WTC11 (cell line): ENCODE measurements at regions not wholly inside any gene's neighbourhood (a gene's known extent, or its start where the extent isn't known, plus 50 kb on each side); places are given as distances from the start of the nearest gene placed in this dataset.

ENCODE experiments used
- CREM ChIP-seq: sonication (generic); formaldehyde crosslinking; IDR thresholded peaks from 2 replicates; pipeline ENCODE4 v1.8.1; 2022; ENCODE audit warnings: mild to moderate bottlenecking, missing genetic modification reagents, moderate library complexity
- TCF7 ChIP-seq: sonication (generic); formaldehyde crosslinking; IDR thresholded peaks from 2 replicates; pipeline ENCODE4 v1.8.0; 2022; ENCODE audit warnings: mild to moderate bottlenecking, low read depth, missing genetic modification reagents, moderate library complexity
- TEAD1 ChIP-seq: sonication (generic); formaldehyde crosslinking; IDR thresholded peaks from 2 replicates; pipeline ENCODE4 v1.8.0; 2022; ENCODE audit warnings: mild to moderate bottlenecking, missing genetic modification reagents
- ZBTB21 ChIP-seq: sonication (generic); formaldehyde crosslinking; IDR thresholded peaks from 2 replicates; pipeline ENCODE4 v1.8.1; 2023; ENCODE audit warnings: mild to moderate bottlenecking, missing genetic modification reagents, borderline replicate concordance
- ZNF121 ChIP-seq: sonication (generic); formaldehyde crosslinking; IDR thresholded peaks from 2 replicates; pipeline ENCODE4 v1.8.0; 2023; ENCODE audit warnings: missing genetic modification reagents
- ZNF138 ChIP-seq: sonication (generic); formaldehyde crosslinking; conservative IDR thresholded peaks from 2 replicates; pipeline ENCODE4 v1.8.1; 2022; ENCODE audit warnings: mild to moderate bottlenecking, moderate library complexity, missing genetic modification reagents
- TF ChIP-seq, protein P1 (sequence below): sonication (generic); formaldehyde crosslinking; IDR thresholded peaks from 2 replicates; pipeline ENCODE4 v1.8.0; 2023; ENCODE audit warnings: missing genetic modification reagents
- TF ChIP-seq, protein P2 (sequence below): fragments of 200-600 bp; IDR thresholded peaks from 2 replicates; pipeline ENCODE4 v1.8.0; 2022; ENCODE audit warnings: antibody characterized with exemption
- TF ChIP-seq, protein P3 (sequence below): sonication (generic); formaldehyde crosslinking; IDR thresholded peaks from 2 replicates; pipeline ENCODE4 v1.8.1; 2023; ENCODE audit warnings: mild to moderate bottlenecking, missing genetic modification reagents
- TF ChIP-seq, protein P4 (sequence below): fragments of 250-450 bp; sonication (Bioruptor Pico); IDR thresholded peaks from 2 replicates; pipeline ENCODE4 v1.9.0; 2021; ENCODE audit warnings: mild to moderate bottlenecking, borderline replicate concordance

DNA sequence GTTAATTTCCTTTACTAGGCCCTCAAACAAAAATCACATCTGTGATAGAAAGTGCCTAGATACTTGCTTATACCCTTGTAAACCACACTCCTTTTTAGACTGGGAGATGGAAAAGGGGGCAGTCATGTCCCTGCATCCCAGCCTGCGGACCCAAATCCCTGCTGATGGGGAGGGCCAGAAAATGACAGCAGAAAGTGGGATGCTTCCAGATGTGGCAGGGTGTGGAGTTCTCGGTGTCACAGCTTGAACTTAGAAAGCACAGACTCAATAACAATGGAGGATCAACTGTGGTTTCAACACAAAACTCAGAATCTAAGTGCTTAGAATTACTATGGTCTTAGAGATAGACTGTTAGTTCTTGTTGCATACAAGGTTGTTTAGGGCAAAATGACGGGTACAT, 95.6 kb upstream of the F3 start:
- TF ChIP-seq, protein P1, sequence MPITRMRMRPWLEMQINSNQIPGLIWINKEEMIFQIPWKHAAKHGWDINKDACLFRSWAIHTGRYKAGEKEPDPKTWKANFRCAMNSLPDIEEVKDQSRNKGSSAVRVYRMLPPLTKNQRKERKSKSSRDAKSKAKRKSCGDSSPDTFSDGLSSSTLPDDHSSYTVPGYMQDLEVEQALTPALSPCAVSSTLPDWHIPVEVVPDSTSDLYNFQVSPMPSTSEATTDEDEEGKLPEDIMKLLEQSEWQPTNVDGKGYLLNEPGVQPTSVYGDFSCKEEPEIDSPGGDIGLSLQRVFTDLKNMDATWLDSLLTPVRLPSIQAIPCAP (CRISPR knock-in tag), result no peak
- no peak for TF ChIP-seq ZNF121 (CRISPR knock-in tag)
- TF ChIP-seq CREM (CRISPR knock-in tag), result no peak
- TF ChIP-seq, protein P2, sequence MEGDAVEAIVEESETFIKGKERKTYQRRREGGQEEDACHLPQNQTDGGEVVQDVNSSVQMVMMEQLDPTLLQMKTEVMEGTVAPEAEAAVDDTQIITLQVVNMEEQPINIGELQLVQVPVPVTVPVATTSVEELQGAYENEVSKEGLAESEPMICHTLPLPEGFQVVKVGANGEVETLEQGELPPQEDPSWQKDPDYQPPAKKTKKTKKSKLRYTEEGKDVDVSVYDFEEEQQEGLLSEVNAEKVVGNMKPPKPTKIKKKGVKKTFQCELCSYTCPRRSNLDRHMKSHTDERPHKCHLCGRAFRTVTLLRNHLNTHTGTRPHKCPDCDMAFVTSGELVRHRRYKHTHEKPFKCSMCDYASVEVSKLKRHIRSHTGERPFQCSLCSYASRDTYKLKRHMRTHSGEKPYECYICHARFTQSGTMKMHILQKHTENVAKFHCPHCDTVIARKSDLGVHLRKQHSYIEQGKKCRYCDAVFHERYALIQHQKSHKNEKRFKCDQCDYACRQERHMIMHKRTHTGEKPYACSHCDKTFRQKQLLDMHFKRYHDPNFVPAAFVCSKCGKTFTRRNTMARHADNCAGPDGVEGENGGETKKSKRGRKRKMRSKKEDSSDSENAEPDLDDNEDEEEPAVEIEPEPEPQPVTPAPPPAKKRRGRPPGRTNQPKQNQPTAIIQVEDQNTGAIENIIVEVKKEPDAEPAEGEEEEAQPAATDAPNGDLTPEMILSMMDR, result no peak
- TF ChIP-seq, protein P3, sequence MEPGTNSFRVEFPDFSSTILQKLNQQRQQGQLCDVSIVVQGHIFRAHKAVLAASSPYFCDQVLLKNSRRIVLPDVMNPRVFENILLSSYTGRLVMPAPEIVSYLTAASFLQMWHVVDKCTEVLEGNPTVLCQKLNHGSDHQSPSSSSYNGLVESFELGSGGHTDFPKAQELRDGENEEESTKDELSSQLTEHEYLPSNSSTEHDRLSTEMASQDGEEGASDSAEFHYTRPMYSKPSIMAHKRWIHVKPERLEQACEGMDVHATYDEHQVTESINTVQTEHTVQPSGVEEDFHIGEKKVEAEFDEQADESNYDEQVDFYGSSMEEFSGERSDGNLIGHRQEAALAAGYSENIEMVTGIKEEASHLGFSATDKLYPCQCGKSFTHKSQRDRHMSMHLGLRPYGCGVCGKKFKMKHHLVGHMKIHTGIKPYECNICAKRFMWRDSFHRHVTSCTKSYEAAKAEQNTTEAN (CRISPR knock-in tag), result no peak
- TF ChIP-seq ZNF138, result no peak
- TF ChIP-seq TCF7, result no peak
- TF ChIP-seq TEAD1 (CRISPR knock-in tag), result no peak
- TF ChIP-seq, protein P4, sequence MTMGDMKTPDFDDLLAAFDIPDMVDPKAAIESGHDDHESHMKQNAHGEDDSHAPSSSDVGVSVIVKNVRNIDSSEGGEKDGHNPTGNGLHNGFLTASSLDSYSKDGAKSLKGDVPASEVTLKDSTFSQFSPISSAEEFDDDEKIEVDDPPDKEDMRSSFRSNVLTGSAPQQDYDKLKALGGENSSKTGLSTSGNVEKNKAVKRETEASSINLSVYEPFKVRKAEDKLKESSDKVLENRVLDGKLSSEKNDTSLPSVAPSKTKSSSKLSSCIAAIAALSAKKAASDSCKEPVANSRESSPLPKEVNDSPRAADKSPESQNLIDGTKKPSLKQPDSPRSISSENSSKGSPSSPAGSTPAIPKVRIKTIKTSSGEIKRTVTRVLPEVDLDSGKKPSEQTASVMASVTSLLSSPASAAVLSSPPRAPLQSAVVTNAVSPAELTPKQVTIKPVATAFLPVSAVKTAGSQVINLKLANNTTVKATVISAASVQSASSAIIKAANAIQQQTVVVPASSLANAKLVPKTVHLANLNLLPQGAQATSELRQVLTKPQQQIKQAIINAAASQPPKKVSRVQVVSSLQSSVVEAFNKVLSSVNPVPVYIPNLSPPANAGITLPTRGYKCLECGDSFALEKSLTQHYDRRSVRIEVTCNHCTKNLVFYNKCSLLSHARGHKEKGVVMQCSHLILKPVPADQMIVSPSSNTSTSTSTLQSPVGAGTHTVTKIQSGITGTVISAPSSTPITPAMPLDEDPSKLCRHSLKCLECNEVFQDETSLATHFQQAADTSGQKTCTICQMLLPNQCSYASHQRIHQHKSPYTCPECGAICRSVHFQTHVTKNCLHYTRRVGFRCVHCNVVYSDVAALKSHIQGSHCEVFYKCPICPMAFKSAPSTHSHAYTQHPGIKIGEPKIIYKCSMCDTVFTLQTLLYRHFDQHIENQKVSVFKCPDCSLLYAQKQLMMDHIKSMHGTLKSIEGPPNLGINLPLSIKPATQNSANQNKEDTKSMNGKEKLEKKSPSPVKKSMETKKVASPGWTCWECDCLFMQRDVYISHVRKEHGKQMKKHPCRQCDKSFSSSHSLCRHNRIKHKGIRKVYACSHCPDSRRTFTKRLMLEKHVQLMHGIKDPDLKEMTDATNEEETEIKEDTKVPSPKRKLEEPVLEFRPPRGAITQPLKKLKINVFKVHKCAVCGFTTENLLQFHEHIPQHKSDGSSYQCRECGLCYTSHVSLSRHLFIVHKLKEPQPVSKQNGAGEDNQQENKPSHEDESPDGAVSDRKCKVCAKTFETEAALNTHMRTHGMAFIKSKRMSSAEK (CRISPR knock-in tag), result no peak
- no peak for TF ChIP-seq ZBTB21 (CRISPR knock-in tag)
